HG03354 (cell line): ENCODE measurements at regions not wholly inside any gene's neighbourhood (a gene's known extent, or its start where the extent isn't known, plus 50 kb on each side); places are given as distances from the start of the nearest gene placed in this dataset.

Experiments used
- ATAC-seq: cut with Tn5 transposase; IDR thresholded peaks from one replicate; pipeline ENCODE4 v1.9.1; 2021; ENCODE audit warnings: mild to moderate bottlenecking; ENCODE audit not compliant: unreplicated experiment, poor library complexity, severe bottlenecking

- ATAC-seq, result no peak
Observed at GRCh38 chr1:30051777-30052176, 671.6 kb downstream of the MATN1 start.

- ATAC-seq, result no peak
Observed at GRCh38 chr1:30049748-30050296, 673.6 kb downstream of the MATN1 start.

GRCh38 chr1:30048905-30049304 lies 674.5 kb downstream of the MATN1 start:
- ATAC-seq, result no peak

- no peak for ATAC-seq
Observed at GRCh38 chr1:30047576-30047975, 675.8 kb downstream of the MATN1 start.

DNA sequence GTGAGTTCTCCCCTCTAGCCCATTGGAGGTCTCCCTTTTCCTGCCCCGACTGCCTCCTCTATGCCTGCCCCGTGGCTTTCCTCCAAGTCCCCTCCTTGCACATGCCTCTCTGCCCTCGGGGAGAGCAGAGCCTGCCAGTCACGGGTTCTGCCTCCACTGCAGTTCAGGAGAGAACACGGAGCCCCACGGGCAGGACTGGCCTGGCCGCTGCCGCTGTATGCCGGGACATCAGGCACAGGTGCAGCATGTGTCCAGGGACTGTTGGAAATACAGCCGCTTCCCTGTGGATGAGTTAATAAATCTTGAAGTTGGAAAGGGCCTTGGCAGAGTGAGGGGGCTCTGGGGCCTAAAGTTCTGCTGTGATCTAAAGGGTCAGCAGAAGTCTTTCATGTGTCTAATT lies 676.6 kb downstream of the MATN1 start:
- ATAC-seq, result no peak

GRCh38 chr1:30045304-30046090 lies 677.9 kb downstream of the MATN1 start:
- no peak for ATAC-seq

DNA sequence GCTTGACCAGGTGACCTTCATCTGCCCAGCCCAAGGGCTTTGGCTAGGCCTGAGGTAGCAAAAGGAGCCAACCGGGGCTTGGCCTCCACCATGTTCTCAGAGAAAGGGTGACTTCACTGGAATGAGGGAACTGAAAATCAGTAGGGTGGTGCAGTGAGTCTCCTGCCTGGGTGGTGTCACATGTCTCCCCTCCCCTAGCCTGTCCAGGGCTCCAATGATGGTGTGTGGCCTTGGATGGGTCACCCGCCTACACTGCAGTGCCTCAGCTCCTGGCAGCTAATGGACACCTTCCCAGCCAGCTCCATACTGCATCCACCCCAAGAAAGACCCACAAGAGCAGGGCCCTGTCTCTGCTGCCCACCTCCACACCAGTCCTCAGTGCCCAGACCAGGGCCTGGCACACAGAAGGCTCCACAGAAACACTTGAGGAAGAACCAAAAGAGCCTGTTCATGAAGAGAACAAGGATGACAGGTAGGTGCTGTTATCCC lies 678.7 kb downstream of the MATN1 start:
- no peak for ATAC-seq

GRCh38 chr1:30043731-30044408 lies 679.5 kb downstream of the MATN1 start:
- ATAC-seq, result no peak

DNA sequence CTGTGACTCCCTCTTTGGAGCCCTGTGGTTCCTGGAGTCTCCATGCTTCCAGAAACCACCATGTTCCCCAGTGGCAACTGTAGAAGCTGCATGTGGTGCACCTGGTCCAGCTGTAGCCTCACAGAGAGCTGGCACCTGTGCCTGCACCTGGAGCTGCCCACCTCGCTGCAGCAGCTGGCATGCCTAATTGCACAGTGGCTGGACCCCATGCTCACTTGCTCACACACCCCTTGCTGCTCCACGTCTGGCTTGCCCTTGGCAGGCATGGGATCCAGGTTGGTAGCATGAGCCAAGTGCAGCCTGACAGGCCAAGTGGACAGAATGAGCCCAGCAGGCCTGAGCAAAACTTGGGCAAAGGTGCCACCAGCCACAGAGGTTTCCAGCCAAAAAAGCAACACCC lies 680.1 kb downstream of the MATN1 start:
- ATAC-seq, result no peak

GRCh38 chr1:30042438-30043147 lies 680.8 kb downstream of the MATN1 start:
- ATAC-seq, result no peak

GRCh38 chr1:30041741-30042437 lies 681.5 kb downstream of the MATN1 start:
- ATAC-seq, result no peak

GRCh38 chr1:30040081-30041019 lies 683.0 kb downstream of the MATN1 start:
- ATAC-seq, result no peak

GRCh38 chr1:30039354-30040080 lies 683.9 kb downstream of the MATN1 start:
- no peak for ATAC-seq

DNA sequence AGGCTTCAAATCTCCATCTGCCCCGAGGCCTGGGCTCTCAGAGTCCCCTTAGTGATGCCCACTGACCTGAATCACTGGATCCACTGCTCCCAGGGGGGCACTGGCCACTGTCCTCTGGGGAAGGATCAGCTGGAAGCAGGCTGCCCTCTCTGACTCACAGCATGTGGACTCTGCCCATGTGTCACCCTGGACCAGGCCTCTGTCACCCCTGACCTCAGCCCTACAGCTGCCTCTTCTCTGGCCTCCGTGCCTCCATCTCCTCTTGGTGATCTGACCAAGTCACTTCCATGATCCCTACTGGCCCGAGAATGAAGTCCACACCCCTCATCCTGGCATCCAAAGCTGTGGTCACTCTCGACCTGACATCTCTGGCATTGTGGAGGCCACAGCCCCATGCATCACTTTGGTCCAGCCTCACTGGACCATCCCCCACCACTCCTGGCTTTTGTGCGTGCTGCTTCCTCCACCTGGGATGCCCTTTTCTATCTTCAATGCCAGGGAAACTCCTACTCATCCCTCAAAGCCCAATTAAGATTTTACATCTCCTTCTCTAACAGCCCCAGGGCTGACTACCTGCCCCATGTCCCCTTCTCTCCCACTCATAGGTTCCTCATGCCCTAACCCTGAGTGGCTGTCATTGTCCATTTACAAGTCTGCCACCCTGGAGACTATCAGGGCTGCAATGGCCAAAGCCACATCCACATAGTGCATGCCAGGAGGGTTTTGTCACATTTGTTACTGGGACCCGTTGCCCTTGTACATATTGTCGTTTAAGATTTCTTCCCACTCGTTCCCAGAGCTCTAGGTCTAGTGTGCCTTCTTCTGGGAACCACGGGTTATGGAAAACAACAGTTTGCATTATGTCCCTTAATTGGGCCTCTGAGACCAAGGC lies 685.0 kb downstream of the MATN1 start:
- ATAC-seq, result no peak

DNA sequence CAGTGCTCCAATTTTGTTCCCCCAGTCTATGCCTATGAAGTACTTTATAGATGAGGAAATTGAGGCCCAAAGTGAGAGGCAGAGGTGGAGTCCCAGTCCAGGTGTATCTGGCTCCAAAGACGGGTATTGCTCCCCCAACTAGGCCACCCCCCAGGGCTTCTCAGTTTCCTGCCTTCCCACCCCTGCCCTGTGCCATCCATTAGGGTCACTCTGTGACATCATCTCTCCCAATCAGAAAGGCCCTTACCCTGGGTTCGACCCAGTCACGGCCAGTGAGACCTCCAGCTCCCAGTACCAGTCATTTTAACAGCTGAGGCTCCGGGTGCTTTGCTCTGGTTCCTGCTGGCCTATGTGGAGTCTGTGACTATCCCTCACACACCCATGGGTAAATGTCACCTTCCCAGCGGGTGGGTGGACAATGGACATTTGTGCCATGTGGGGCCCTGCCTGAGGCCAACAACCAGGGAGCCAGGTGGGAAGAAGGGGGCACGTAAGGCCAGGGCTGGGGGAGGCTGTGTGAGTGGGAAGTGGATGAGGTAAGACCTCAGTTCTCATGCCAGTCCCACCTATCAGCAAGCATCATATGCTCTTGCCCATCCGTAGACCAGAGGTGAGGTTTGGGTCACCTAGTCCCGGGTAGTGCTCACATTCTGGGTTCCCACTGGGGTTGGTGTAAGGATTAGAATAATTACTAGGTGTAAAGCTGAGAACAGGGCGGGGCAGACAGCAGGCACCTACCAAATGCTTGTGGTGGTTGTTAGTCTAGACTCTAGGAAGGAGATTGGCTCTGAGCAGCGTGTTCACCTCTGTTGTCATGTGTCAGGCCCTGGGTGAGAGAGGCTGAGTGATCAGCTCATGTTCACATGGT lies 685.9 kb downstream of the MATN1 start:
- no peak for ATAC-seq

GRCh38 chr1:30036666-30037065 lies 686.7 kb downstream of the MATN1 start:
- no peak for ATAC-seq
